HG03520 (cell line): ENCODE measurements at regions not wholly inside any gene's neighbourhood (a gene's known extent, or its start where the extent isn't known, plus 50 kb on each side); places are given as distances from the start of the nearest gene placed in this dataset.
"Not testable (repeated sequence)": the region's sequence is repeated elsewhere in the genome, so short reads cannot be mapped to it uniquely, and the experiment has no call there.

Source experiments
- ATAC-seq: cut with Tn5 transposase; IDR thresholded peaks from one replicate; pipeline ENCODE4 v1.9.1; 2021; ENCODE audit warnings: mild to moderate bottlenecking, moderate library complexity; ENCODE audit not compliant: unreplicated experiment

DNA sequence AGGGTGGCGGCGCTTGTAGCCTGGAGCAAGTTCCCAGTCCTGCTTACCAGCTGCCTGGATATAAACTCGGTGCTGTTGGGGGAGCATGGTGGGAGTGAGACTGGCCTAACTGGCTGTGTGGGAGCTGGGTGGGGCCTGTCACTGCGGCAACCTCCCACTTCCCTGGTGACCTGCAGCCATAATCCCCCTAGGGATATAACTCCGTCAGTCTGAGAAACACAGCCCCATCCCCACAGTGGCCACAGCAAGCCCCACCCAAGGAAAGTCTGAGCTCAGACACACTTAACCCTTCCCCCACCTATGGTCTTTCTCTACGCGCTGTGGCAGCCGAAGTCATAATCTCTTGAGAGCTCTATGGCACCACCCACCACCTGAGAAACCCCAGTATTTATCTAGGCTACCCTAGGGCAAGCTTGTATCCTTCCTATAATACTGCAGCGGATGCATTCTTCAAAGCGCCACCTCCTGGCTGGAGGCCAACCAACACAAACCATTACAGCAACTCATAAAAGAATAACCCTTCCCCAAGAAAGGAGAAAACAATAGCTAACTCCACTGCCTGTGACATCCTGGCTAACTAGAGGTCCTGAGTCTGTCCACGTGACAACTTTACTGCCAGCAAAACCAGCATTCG is 57.4 kb downstream of the ZNF648 start:
- no peak for ATAC-seq

DNA sequence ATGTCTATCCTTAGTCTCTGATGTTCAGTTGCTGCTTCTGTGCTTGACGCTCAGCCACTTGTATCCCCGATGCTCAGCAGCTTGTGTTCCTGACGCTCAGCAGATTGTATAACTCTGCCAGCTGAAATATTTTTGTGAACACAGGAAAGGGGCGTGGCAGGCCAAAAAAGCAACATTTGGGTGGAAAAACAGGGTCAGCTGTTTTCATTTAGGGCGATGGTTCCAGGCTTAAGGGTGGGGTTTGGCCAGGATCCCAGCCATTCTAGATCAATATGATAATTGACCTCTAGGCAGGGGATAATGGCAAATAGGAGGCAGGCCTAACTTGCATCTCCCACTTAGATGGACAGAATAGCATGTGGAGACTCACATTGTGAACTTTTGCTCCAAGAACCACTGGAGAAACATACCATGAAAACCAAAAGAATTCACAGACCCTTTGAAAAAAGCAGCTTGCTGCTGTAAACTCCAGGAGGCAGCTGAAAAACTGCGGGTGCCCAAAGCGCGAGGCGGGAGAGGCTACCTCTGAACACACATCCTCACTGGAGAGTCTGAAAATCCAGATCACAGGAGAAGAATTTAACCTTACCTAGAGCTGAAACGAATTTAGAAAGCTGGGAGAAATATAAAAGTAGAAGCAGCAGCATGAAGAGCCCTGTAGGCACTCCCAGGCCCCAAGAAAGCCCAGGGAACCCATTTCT is 58.3 kb downstream of the ZNF648 start:
- ATAC-seq, result no peak

DNA sequence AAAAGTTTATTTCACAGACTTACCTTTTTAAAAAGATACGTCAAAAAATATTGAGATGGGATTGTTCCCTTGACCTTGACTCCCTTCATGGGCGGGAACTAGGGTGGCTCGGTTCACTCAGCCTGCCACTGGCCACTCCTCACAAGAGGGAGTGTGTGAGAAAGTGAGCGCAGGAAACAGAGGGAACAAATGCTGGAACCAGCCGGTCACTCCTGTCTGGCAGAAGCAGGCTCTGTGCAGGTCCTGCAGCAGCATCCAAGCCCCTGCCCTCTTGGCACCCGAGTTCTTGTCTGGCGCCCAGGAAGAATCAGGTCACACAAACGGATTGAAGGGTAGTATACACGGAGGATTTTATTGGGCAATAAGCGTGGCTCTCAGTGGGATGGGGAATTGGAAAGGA is 58.9 kb downstream of the ZNF648 start:
- ATAC-seq, result no peak

DNA sequence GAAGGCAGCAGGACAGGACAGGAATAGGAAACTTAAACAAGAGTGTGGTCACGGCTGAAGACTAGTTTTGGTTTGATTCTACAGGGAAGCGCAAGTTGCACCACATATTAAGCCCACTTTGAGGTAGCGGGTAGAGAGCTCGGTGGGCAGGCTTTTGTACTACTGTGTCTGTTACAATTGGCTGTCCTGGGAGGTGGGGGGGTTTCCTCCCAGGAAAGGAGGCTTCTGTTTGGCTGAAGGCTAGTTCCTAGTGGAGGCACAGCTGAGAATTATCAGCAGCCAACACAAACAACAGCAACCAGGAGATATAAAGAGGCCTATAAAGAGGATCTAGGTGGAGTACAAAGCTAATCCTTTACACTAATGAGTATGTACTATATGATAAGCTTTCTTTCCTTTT is 62.7 kb downstream of the ZNF648 start:
- no peak for ATAC-seq

DNA sequence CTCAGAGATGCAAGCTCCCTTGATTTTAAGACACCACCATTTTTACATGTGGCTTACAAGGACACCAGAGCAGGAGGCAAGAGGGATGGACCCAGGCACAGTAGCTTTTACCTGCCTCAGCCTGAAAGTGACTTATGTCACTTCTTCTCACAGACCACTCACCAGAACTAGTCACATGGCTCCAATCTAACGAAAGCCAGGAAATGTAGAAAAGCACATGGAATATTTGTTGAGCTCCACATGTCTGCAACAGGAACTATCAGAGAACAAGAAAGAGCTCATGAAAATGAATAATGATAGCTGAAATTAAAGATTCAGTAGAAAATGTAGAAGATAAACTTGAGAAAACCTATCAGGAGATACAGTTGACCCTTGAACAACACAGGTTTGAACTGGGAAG is 69.4 kb downstream of the ZNF648 start:
- no peak for ATAC-seq

DNA sequence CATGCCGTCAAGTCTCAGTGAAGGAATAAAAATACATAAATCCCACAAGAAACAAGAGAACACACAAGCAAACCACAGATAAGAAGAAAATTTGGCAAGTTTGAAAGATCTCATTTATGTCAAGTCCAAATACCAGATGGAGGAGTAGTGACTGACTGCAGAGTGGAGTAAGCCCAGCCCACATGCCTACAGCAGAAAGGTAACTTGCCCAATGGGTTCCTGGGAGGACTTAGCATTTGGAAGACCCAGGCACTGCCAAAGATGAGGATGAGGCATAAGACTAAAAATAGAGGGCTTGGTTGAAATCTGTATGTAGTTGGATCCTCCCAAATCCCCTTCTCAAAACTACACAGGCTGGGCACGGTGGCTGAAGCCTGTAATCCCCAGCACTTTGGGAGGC is 70.8 kb downstream of the ZNF648 start:
- ATAC-seq, result no peak

DNA sequence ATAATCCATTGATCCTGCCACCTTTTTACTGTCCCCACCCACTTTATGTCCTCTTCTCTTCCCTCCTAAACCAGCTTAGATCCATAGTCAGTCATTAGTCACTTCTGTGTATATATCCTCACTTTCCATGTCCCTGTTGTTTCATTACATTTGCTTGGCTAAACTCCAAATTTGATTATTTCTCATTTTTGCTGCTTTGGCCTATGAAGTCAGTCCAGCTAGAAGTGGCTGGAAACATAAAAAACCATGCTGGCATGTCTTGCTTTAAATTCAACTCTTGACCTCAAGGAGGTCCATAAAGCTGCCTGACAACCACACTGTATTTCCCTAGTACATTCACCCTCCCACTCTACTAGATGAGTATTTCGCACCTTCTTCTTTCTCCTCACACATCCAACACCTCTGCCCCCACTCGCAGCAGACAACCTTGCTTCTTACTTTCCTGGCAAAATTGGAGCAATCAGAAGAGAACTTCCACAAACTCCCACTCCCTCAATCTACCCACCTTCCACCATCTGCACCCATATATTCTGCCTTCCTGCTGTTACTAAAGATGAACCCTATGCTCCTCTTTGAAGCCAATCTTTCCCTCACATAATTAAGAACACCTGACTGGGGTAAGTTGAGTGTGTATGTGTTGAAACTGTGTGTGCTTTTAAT is 72.1 kb downstream of the ZNF648 start:
- ATAC-seq, result no peak

DNA sequence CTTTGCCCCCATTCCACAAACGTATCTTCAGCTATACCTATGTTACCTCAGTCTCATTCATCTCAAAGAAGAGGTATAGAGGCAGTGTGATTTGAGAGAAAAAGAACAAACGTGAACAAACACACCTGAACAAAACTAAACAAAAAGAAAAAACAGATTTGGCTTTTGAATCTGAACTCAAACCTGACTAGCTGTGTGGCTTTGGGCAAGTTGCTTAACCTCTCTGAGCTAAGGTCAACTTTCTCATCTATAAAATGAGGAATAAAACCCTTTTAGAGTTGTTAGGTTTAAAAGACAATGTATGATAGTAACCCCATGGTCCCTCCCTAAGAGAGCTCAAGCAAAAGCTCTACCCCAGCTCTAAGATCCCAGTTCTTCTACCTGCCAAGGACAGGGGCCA is 73.5 kb downstream of the ZNF648 start:
- ATAC-seq, result no peak

DNA sequence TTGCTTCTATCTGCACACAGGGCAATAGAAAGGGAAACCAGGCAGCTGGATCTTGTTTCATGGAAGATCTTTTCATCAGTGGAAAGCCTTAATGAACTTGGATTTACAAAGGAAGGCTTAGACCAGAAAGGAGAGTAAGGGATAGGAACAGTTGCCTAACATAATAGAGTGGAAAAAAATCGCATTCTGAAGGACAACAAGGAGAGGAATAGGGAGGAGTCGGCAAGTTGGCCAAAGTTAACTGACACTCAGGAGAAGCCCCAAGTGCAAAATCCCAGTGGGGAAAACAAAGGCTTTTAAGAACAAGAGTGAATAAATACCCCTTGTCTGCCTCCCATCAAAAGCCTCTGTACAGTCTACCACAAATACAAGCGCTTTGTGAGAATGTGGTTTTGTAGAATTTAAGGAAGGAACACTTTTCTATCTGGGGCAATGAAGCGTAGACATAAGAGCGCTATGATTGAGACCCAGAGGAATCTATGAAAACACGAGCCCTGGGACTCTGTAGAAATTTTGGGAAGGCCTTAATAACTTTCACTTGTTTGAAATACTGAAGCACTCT is 74.1 kb downstream of the ZNF648 start:
- no peak for ATAC-seq

DNA sequence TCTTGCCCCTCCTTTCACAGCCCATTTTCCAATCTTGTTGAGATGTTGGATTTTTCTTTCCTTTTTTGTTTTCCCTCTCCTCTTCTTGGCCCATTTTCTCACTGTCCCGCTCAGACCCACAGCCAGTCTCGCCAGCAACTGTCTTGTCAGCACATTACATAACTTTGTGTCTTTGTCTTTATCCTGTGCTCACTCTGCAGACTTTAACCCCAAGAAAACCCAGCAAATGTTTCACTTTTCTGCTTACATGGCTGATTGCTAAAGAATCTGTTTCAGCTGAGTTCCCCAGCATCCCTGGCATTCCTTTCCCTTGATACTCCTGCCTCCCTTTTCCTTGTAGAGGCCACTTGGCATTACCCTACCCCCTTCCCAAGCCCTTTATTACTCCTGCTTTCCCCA is 74.6 kb downstream of the ZNF648 start:
- ATAC-seq, result no peak

DNA sequence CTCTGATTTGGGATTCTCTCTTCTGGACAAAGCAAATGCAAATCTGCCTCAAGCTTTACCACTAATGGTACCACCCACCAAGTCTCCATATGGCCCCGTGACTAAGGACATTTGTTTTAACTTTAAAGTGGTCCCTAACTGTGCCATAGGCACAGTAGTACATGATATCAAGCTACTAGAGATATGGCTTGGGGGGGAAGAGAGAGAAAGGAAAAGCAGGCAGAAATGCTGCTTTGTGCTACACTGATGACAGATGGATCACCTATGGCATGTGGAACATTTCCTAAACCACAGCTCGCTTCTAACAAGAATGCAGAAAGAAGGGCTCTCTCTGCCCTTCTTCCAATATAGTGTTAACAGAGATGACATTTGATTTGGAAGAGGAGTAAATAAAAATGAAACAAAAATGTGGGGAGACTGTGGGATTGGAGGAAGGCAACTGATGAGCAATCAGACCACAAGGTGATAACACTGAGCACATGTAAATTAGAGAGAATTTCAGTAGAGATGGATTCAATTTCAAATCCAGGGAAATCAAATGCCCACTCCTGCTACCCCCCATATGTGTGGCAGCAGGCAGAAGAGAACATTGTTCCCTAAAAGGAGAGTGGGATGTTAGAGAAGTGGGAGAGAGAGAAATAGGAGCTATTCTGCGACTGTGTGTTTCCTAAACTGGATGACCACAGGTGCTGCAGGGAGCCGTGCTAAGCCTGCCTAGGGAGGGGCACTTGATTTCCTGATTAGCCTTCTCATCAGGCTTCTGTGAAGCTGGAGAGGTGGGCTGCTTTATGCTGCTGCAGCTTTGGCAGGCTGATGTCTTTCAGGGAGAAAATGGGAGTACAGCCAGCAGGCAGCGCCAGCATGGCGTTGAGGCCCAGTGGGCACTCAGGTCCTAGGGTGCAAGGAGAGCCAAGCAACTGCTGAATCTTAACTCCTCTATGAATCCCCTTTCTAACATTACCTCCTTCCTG is 75.3 kb downstream of the ZNF648 start:
- no peak for ATAC-seq

DNA sequence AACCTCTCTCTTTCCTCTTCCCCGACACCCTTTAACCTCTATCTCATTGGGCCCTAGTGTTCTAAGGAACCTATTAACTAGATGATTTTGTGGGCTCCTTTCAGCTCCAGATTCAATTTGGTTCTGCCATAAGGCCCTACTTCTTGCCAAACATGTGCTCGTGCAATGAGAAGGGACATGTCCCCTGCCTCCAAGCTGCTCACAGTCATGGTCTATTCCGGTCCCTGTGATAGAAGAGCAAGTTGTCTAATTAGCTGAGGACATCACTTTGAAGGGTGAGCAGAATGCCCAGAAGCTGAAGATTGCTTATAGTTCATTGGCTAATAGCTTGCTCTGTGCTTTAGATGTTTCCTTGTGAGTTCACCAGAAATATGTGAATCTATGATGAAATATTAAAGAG is 76.2 kb downstream of the ZNF648 start:
- no peak for ATAC-seq

DNA sequence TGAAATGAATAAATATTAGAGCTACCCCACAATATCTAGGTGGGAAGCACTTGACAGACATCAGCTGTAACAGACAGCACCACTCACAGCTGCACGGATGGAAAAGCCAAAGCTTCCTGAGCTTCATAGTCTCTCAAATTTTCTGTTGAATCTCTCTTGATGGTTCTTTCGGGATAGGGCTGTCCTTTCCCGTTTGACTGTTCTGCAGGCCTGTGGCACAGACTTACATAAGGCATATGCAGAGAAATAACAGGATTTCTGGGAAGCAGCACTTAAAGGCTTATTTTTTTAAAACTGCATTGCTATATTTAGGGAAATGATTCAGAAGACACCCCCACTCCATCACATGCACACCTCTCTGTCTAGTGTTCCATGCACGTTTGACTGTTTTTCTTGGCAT is 77.5 kb downstream of the ZNF648 start:
- no peak for ATAC-seq

DNA sequence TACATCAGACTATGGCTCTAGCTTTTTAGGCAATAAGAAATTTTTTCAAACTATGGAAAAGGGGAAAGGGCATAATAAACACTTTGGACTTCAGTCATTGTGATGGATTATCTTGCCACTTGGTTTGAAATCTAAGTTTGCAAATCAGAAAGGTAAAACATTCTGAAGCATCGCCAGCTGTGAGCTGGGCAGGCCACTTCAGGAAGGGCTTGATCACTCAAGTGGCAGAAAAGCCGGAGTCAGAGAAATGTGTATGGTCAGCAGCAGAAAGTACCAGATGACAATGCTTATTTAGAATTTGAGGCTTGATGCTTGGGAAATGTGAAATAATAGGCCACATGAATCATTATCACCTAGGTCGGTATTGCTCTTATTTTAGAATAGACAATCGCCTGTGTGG is 79.7 kb downstream of the ZNF648 start:
- no peak for ATAC-seq

DNA sequence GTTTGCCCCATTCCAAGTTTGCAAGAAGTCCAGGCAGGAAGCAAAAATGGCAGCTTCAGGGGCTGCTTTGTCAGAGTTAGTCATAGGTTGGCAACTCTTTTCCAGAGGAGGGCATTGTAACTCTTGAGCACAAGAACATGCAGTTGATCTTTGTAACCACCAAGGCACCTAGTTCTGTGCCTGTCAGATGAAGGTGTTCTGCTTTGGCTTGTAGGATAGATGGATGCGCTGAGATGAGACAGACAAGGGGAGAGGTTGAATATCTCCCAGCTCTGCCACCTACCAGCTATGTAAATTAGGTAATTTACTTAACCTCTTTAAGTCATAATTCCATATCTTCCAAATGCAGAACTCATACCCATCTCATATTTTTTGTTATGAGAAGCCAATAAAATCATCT is 89.3 kb downstream of the ZNF648 start:
- ATAC-seq, result no peak

DNA sequence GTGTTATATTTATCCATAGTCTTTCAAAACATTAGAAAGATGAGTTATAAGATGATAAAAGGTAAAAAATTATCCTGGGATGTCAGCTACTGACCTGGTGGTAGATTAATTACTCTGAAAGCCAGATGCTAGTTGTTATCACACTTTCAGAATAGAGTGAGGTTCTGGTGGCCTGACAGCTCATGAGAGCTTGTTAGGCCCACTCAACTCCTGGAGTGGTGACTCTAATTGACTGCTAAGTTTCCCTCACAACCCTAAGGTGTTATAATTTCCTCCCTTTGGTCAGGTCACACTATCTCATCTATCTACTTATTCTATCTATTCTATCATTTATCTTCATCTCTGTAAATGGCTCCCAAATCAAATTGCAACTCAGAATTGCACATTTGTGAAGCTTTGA is 90.1 kb downstream of the ZNF648 start:
- no peak for ATAC-seq

DNA sequence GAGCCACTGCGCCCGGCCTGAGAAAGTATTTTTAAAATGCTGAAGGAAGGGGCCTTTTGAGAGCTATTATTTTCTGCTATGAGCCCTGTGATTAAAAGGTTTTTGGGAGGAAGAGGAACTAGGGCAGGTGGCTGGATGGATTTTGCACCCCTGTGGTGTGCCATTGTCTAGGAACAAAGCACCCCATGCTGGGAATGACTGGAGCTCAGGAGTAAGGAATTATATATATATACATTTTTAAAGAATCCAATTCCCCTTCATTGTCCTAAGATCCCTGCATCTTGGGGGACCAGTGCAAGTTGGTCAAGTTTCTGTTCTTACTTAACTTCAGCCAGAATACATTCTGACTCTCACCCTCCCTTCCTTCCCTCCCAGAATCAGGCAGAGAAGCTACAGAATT is 91.6 kb downstream of the ZNF648 start:
- no peak for ATAC-seq

DNA sequence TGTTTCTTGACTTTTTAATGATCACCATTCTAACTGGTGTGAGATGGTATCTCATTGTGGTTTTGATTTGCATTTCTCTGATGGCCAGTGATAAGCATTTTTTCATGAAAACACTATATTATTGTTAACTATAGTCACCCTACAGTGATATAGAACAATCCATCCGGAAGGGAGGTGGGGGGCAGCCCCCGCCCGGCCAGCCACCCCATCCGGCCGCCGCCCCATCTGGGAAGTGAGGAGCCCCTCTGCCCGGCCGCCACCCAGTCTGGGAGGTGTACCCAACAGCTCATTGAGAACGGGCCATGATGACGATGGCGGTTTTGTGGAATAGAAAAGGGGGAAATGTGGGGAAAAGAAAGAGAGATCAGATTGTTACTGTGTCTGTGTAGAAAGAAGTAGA is 106.8 kb downstream of the ZNF648 start:
- not testable (repeated sequence) for ATAC-seq

DNA sequence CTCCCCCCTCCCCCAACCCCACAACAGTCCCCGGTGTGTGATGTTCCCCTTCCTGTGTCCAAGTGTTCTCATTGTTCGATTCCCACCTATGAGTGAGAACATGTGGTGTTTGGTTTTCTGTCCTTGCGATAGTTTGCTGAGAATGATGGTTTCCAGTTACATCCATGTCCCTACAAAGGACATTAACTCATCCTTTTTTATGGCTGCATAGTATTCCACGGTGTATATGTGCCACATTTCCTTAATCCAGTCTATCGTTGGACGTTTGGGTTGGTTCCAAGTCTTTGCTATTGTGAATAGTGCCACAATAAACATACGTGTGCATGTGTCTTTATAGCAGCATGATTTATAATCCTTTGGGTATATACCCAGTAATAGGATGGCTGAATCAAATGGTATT is 107.3 kb downstream of the ZNF648 start:
- not testable (repeated sequence) for ATAC-seq

DNA sequence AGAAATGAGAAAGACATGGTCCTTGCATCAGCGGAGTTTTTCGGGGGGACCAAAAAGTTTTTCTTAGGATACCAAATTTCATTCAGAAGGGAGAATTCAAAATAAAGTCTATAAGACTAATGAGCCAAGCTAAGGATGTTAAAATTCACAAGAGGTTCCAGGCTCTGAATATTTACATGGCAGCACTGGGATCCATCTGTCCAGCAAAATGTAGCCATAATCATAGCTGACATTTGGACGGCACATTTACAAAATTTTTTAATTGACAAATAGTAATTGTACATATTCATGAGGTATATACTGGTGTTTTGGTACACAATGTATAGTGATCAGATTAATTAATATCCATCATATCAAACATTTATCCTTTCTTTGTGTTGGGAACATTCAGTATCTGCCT is 107.9 kb downstream of the ZNF648 start:
- no peak for ATAC-seq

DNA sequence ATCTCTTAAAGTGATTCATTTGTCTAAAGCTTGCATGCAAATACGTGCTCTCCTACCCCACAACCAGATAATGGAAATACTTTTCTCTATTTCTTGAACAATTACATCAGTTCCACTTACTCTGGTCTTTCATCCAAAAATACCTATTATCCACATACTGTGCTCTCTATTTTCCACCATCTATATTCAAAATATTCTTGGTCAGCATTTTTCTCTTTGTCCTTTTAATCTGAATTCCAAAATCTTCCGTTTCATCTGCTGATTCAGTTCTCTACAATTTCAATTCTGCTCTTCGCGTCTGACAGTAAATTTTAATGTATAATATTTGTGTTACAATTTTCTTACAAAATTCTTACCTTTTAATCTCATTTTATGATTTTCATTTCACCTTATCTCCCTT is 110.3 kb downstream of the ZNF648 start:
- no peak for ATAC-seq
